GM21825 (cell line): ENCODE measurements at regions not wholly inside any gene's neighbourhood (a gene's known extent, or its start where the extent isn't known, plus 50 kb on each side); places are given as distances from the start of the nearest gene placed in this dataset.
"Not testable (repeated sequence)": the region's sequence is repeated elsewhere in the genome, so short reads cannot be mapped to it uniquely, and the experiment has no call there.

Source experiments
- ATAC-seq: cut with Tn5 transposase; IDR thresholded peaks from one replicate; pipeline ENCODE4 v1.9.1; 2021; ENCODE audit warnings: mild to moderate bottlenecking, moderate library complexity; ENCODE audit not compliant: unreplicated experiment

DNA sequence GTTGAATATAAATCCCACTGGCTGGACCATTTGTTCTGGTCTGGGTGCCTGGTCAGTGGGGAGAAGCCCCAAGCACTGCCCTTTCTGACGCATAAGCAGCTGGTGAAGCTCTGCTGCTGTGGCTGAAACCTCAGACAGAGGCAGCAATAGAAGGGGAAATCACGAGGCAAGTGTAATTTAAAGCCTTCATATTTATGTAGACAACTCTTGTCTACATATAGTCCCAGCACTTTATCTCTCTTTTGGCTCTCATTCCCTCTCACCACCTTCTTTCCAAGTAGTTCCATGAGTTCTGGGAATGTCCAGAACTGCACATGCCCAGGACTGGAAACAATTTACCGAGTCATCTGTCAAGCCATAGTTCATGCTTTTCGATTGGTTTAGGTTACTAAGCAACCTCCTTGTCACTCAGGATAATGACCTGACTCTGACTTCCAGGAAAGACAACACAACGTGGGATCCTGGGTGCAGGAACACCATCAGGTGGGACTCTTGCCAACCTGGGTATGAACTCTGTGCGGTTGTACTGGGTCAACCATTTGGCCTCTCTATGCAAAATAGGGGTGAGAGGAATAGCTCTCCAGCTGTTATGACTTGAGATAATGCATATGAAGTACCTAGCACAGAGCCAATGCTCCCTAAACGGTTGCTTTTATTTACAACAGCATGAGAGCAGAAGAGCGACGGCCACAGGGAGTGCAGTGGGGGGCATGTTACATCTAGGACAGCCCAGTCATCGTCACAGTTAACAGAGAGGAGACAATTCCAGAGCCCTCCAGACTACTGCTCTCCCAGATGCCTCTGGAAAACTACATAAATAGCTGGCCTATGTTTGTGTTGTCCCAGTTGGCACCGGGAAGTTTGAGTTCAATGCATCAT is 321.9 kb downstream of the FOXO1 start:
- ATAC-seq: no peak

- ATAC-seq: no peak
These were observed 321.3 kb downstream of the FOXO1 start for GRCh38 chr13:40345149-40345514.

- no peak for ATAC-seq
These were observed 320.6 kb downstream of the FOXO1 start for GRCh38 chr13:40345654-40346372.

- no peak for ATAC-seq
These were observed 319.8 kb downstream of the FOXO1 start for GRCh38 chr13:40346592-40346991.

- no peak for ATAC-seq
These were observed 318.3 kb downstream of the FOXO1 start for GRCh38 chr13:40348096-40348679.

GRCh38 chr13:40350283-40350992 is 316.0 kb downstream of the FOXO1 start:
- no peak for ATAC-seq

DNA sequence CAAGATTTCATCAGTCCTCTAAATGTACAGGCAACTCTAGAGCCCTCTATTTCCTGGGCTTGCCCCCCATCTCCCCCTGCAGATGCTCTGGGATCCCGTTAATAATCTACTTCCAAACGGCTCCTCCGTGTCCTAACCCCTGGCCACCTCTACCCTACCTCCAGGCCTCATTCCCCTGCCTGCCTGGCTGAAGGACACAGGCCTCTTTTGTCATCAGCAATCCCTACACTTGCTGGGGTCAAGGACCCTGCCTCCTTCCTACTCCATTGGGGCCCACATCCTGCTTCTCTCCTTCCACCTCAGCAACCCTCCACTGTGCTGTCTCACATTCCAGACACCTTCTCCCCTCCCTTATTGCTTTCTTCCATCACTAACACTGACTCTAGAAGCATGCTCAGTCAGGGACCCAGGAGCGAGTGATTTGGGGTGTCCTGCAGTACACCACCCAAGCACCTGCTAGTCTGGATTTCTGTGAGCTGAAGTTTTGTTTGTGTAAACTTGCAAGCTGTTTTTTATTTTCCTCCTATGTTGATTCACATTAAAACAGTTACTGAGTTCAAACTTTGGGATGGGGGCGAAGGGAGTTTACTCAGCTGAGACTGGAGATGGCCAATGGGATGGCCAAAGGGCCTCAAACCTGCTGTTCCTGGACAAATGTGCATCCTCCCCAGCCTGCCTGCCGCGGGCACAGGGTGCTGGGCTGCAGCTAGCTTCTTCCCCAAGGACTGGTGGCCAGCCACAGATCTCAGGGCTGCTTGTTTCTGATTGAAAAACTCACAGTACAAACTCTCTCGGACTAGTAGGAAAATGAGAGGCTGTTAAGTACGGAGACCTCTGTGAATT is 314.7 kb downstream of the FOXO1 start:
- no peak for ATAC-seq

DNA sequence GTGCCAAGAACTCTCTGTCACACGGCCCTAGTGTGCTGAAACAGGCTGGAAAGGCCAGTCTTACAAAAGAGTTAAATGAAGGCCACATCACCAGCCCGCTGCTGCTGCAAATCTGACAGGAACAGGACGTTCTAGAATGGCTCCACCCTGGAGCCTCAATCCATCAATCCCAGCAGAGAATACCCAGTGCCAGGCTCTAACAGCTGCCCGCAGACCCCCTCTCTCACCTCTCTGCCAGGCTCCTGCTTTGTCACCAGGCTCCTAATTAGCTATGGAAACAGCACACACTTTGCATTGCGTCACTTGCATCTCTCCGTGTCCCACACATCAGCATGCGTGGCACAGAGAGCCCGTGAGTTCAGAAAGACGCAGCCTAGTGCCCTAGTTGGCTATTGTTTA is 314.1 kb downstream of the FOXO1 start:
- ATAC-seq: no peak

DNA sequence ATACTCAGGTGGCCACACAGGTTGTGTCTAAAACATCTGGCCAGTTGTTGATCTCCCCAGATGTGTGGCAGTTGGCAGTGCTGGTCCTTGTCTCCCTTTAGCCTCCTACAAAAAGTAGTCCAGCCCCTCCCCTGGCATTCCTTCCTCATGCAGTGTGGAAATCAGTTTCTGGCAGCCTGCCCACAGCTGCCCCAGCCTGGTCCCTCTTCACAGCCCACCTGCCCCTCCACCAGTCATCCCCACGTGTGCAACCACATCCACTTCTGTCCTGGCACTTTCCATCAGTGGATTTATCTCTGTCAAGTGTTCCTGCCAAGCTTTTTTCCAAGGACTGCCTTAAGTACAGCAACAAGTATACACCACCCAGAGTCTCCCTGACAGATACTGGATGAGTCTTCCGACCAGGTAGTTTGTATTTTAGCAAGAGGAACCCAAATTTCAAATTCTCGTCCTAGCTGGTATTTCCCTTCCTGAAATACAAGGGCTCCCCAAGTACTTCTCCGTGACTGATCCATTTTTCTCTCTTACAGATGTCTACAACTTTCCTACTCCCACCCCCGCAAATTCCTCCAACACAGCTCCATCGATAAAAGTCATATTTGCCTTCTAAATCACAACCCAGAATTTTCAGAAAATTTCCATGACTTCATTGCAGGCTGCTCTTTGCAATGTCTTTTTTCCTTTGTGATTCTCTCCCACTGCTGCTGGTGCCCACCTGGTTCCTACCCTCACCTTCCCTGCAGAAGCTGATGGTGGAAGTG is 313.5 kb downstream of the FOXO1 start:
- ATAC-seq: no peak

DNA sequence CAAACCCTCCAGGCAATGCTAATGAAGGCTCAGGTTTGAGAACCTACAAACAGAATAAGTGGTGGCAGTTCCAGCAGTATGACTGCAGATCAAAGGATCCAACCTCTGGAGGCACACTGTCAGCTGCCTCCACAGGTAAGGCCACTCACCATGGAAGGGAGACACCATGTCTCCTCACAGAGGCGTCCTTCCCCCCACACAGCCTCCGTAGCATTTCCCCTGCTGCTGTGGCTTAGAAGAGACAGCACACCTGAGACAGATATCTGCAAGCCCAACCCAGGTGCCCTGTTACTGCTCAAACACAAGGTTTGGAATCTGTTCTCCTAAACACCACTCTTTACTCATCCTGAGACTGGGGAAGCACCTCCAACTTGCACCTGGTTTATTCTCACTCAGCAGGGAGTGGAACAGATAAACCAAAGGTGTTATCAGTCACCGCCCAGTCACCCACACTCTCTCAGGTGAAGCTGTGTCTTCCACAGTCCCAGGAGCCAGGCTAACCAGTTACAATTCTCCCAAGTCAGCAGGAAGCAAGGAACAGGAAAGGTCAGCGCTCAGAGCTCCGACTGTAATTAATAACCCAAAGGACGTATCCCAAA is 311.2 kb downstream of the FOXO1 start:
- no peak for ATAC-seq

GRCh38 chr13:40356011-40356410 is 310.4 kb downstream of the FOXO1 start:
- ATAC-seq: no peak

DNA sequence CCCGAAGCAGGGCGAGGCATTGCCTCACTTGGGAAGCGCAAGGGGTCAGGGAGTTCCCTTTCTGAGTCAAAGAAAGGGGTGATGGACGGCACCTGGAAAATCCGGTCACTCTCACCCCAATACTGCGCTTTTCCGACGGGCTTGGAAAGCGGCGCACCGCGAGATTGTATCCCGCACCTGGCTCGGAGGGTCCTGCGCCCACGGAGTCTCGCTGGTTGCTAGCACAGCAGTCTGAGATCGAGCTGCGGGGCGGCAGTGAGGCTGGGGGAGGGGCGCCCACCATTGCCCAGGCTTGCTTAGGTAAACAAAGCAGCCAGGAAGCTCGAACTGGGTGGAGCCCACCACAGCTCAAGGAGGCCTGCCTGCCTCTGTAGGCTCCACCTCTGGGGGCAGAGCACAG is 310.0 kb downstream of the FOXO1 start:
- ATAC-seq: not testable (repeated sequence)

- no peak for ATAC-seq
These were observed 303.9 kb downstream of the FOXO1 start for GRCh38 chr13:40362502-40362901.

DNA sequence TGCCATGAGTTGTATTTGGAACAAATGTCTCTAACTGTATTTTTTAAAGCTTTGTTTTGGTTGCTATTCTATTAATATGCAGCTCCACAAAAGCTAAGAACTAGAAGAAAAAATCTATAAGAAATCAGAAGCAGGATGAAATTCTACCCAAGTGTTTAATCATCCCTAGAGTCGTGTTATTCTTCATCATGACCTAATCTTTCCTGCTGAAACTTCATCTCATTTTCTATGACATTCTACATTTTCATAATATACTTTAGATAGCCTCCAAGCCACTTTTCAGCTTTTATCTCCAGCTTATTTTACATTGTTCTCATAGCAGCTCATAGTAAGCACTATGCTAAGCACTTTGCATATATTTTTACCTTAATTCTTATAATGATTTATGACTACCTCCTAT is 302.8 kb downstream of the FOXO1 start:
- ATAC-seq: no peak

DNA sequence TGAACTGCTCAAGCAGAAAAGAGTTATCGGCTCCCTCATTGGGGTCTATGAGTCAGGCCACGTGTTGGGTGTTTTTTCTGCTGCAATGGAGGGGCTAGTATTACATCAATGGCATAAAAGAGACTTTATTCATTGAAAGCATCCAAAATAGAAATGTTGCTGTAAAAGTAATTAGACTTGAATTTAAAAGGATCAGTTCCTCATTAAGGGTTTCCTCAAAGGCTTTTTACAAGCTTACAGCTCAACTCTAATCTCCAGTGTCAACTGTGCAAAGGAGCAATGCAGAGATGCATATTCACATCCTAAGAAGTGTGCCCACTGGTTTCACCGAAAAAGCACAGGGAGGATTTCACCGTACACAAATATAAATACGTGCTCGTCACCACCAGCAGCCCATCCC is 300.3 kb downstream of the FOXO1 start:
- ATAC-seq: no peak

GRCh38 chr13:40368127-40368891 is 298.1 kb downstream of the FOXO1 start:
- no peak for ATAC-seq

- no peak for ATAC-seq
These were observed 295.8 kb downstream of the FOXO1 start for GRCh38 chr13:40370661-40371060.

GRCh38 chr13:40371531-40372125 is 294.8 kb downstream of the FOXO1 start:
- no peak for ATAC-seq
